HG02870 (cell line): ENCODE measurements at regions not wholly inside any gene's neighbourhood (a gene's known extent, or its start where the extent isn't known, plus 50 kb on each side); places are given as distances from the start of the nearest gene placed in this dataset.

Experiments used
- ATAC-seq: cut with Tn5 transposase; IDR thresholded peaks from one replicate; pipeline ENCODE4 v1.9.1; 2021; ENCODE audit warnings: mild to moderate bottlenecking, moderate library complexity; ENCODE audit not compliant: unreplicated experiment

DNA sequence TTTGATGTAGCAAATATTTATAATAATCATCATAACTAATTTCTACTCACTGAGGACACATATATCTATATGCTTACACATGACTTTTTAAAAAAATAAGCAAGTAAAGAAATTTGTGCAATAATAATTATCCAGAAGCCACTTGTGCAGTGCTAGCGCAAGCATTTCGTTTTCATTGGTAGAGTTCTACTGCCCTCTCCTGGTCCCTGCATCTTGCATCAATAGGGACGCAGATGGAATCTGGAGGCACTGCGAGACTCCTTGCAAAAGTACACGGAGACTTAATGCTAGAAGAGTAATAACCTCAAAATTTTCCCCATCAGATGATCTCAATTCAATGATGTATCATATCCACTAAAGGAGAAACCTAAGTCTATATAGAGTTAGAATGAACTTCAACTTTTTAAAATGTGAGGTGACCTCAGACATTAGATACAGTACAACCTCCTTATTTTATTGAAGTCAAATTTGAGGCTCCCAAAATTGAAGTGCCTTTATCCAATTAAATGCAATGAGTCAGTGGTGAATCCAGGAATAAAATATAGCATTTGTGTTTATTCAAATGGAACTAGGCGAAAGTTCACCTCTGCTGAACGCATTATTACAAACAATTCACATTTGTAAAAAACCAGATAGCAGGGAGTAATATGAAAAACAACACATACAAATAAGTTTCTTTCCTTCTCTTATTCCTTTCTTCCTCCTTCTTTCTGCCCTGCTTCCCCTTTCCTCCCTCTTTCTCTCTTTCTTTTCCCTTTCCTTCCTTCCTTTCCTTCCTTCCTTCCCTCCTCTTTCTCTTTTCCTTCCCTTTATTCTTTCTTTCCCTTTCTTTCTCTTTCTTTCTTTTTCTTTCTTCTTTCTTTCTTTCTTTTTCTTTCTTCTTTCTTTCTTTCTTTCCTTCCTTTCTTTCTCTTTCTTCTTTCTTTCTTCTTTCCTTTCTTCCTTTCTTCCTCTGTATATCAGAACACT, 450.0 kb downstream of the ANKRD50 start:
- ATAC-seq = peak; percentile 92

DNA sequence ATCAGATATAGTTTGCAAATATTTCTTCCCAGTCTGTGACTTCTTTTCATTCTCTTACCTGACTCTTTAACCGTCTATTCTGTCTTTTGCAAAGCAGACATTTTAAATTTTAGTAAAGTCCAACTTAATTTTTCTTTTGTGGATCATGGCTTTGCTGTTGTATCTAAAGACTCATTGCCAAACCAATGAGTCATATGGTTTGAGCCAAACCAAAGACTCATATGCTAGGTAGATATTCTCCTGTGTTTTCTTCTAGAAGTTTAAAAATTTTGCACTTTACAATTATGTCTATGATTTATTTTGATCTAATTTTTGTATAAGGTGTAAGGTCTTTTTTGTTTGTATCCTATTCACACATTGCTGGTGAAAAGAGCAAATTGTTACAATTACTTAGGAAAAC, 446.8 kb downstream of the ANKRD50 start:
- ATAC-seq = no peak

DNA sequence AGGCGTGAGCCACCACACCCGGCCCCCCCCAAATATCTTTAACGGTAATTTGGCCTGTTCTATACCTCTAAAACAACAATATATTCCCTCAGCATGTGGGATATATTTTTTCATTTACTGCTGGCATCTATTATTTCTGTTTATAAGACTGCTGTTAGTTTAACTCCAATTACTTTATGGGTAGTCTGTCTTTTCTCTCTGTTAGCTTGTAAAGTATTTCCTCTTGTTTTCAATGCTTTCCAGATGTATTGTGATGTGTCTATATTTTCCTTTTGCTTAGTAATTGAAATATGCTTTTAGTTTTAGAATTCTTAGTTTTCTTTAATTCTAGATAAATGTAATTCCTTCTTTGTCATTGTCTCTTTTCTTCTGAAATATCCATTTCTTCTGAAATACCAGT, 445.8 kb downstream of the ANKRD50 start:
- no peak for ATAC-seq

DNA sequence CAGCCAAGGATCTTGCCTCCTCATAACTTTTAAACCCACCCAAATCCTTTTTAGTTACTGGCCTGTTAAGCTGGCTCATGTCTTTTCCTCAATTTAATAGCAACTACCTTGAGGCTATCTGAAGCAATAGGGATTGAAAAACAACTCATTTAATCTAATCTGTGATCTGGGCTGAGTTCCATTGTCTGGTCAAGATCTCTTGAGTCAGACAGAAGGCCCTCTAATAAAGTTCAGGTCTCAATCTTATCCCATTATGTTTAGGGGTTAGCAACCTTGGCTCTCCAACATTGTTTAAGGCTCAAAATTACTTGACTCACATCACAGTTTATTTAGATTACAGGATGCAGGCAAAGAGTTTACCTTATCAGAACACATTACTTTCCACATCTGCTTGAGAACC, 436.1 kb downstream of the ANKRD50 start:
- ATAC-seq = no peak

DNA sequence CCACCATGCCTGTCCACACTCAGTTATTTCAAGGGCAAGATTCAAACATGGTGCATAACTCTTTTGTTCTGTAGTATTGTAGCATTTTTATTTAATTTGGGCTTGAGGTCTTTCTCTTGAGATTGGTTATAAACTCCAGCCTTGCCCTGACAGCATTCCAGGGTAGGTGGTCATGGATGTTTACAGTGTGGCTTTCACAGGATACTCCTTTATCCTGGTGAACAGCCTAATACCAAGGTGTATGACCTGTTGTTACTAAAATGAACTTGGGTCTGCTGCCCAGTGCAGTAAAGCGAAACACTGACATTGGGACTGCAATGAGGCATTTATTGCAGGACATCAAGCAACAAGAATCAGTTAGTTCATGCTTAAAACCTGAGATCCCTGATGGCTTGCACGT, 434.8 kb downstream of the ANKRD50 start:
- no peak for ATAC-seq

DNA sequence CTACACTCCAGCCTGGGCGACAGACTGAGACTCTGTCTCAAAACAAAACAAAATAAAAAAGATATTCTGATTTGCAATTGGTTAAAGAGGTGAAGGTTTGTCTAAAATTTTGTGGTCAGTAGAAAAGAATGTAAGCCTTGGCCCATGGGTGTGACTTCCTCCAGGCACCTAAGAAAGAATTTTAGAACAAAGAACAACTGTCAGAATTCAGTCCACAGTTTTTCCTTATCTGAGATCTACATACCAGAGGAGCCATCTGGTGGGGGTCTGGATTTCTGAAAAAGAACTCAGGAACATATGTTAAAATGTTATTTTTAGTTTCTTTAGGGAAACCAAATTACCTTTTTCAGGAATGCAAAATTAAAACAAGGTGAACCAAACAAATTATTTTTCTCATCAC, 434.1 kb downstream of the ANKRD50 start:
- no peak for ATAC-seq

DNA sequence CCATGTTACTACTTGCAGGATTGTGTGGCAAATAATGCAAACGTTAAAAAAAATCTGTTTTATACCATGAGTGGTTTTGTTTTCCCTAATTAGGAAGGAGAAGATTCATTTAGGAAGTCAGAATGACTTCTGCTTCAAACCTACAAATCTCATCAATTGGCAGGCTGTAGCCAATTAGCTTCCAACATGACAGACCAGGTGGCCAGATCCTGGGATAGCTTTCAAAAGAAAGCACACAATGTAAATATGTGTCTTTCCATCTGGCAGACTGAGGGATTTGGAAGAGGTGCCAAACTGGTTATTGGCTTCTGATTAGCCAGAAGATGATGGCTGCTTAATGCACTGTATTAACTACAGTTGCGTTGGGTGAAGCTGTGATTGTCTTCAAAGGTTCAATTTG, 432.8 kb downstream of the ANKRD50 start:
- ATAC-seq = no peak

DNA sequence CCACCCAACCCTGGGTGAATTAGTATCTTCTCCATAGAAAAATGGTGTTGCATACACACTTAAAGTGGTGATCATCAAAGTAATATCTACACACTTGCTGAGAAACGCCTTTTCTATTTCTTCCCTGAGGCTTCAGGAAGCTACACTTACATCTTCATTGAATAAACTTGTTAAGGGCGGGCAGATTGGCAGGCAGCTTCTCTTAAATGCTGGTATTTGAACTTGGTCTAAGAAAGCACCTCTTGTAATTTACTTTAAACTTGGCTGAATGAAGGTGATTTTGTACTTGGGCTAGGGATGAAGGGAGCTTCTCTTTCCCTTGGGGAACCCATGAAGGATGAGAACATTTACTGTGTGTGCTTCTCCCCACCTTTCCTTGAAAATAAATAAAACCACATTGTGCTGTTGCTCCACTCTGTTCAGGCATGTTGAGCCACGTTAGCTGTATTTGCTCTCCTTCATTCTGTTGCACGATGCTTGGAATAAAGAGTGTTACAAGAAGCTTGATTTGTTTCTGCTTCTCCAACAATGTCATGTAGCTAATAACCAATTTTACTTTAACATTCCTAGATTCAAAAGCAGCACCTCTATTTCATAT, 430.1 kb downstream of the ANKRD50 start:
- ATAC-seq = no peak

DNA sequence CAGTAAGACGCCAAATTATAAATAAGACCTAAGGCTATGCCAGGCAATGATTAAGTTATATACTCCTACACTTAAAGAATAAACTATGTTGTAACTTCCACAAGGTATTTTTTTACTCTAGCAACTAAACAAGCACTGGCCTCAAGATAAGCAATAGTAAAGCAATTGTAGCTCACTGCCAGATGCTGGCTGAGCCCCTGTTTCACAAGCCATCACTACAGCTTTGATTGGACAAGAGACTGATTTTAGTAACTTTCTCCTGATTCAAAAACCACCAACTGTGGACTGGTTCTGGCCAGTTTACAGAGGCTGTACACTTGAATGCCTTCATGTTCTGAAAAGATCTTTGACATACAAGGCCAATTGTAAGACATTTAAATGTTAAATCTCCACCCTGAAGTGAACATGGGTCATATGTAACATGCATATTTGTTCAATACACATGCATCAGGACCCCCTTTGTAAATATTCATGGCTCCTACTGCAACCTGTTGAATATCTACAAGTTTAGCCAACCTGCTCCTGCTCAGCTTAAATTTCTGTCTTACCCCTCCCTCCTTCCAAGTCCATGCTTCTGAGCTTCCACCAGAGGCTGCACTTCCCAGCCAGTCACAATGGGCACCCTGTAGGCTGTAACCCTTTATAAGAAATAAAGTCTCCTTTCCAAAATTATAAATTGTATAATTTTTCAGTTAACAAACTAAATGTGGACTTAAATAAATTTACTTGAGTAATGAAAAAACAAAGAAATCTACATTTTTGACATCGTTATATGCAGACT, 423.6 kb downstream of the ANKRD50 start:
- ATAC-seq = no peak

DNA sequence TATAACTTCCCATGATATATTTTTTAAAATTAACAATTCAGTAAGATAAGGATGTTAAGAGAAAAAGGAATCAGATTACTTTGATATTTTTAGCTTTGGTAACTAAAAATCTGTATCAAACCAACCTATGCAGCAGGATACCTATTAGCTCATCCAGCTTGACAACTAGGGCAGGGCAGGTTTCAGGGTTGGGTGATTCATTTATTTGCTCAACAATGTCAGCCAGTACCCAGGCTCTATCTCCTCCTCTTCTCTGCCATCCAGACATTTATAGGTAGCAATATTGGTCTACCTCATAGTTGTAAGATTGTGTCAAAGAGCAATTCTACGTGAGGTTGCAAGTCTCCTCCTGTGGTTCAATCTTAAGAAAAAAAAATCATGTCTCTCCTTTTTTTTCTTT, 421.9 kb downstream of the ANKRD50 start:
- no peak for ATAC-seq

DNA sequence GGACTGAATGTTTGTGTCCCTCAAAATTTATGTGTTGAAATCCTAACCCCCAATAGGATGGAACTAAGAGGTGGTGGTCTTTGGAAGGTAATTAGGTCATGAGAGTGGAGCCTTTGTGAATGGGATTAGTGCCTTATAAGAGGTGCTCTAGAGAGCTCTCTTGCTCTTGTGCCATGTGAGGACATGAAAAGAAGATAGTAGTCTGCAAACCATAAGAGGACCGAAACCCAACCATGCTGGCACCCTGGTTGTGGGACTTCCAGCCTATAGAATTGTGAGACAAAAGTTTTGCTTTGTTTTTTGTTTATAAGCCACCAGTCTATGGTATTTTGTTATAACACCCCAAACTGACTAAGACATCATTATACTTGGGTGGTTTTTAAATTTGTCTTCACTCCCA, 417.1 kb downstream of the ANKRD50 start:
- ATAC-seq = no peak

DNA sequence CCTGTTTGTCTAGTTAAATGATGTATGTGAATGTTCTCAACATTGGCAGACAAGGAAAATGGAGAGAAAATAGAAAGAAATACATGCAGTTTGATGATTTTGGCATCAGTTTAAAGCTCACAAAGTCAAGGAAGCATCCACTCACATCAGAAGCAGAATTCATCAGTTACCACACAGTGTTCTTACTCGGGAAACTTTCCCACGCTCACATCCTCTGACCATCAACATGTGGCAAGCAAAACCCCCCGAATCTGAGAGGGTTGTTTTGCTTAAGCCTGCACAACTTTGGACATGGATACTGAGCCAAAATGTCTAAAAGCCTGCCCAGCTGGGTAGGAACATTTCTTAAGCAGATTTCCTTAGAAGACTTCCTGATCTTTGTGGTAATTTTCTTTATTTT, 407.6 kb downstream of the ANKRD50 start:
- ATAC-seq = peak; percentile 48

DNA sequence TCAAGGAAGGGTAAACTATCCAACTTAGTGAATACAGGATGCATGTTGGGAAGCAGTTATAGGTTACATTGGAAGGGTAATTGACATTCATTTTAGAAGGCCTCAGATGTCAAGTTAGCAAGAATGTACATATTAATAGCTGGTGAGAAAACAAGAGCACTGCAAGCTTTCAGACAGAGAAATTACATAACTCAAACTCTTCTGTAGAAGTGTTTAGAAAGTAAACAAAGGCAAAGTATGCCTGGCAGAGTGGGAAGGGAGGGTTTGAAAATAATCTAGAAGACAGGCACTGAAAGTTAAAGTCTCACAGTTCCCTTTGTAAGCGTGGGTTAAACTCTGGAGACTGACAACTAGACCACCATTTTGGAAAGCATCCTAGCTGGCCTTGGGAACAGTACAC, 406.2 kb downstream of the ANKRD50 start:
- ATAC-seq = no peak

DNA sequence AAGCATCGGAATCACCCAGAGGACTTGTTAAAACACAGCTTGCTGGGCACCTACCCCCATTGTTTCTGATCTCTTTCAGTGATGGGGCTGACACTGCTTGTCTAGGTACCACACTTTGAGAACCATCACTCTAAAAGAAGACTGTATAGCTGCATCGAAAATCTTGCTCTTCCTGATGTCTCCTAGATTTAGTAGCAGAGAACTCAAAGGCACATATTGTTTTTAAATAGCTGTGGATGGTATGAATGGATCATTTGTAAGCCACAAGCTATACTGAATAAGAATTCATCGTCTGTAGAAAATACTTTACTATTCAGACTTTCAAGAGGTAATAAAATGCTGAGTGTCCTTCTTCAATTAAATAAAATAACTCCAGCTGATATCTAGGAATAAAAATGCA, 405.4 kb downstream of the ANKRD50 start:
- ATAC-seq = no peak

DNA sequence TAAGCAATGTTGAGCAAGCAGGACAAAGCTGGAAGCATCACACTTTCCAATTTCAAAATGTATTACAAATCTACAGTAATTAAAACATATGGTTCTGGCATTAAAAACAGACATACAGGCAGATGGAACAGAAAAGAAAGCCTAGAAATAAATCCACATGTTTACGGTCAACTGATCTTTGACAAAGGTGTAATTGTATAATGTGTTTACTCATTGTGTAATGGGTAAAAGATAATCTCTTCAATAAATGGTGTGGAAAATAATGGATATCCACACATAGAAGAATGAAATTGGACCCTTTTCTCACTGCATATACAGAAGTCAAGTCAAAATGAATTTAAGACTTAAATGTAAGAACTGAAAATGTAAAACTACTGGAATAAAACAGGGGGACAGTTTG, 394.2 kb downstream of the ANKRD50 start:
- no peak for ATAC-seq

DNA sequence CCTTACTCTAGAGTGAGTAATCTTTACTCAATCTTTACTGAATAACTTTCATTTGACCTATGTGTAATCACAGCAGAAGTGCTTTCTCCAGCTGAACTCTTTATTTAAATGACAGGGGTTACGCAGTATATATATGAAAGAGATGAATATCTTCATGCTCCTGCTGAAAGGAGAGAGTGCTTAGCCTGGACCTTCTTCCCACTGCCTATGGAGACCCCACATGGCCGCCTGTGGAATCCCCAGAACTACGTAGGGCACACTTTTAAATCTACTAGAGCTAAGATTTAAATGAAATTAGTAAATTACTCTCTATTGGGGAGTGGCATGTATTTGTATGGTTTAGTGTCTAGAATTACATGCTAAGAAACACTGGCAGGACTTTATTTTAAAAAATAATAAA, 391.2 kb downstream of the ANKRD50 start:
- no peak for ATAC-seq

DNA sequence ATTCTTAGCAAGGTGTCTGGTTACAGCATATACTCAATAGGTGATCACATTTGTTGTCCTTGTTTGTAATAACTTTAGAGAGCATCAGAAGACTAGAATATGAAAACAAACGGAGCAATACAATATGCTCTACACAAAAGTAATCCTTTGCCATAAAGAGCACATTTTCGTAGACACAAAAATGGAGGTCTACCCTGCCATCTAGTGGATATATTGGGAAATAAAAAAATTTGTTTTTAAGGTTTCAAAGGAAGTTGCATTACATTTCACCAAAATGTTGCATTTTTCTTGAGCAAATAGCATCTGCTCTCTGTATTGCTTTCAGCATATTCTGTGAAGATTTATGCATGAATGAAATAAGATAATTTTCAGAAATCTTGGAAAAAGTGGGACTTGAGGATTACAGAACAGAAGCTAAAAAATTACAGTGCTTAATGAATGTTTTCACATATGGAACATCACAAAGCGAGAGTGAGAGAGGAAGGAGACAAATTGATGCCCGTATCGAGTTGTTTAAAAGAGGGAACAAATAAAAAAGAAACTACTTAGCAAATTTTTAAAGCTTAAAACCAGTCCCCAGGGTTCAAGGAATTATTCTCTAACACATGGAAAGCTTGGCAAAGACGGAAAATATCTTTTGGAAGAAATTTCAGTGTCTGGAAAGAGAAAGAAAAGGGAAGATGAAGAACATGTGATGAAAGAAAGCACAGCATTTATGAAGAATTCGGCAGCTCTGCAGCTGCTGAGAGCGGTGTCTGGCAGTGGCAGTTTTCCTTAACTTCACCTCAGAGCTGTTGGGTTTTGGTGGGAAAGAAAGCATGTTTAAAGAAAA, 390.1 kb downstream of the ANKRD50 start:
- ATAC-seq = peak; percentile 51

DNA sequence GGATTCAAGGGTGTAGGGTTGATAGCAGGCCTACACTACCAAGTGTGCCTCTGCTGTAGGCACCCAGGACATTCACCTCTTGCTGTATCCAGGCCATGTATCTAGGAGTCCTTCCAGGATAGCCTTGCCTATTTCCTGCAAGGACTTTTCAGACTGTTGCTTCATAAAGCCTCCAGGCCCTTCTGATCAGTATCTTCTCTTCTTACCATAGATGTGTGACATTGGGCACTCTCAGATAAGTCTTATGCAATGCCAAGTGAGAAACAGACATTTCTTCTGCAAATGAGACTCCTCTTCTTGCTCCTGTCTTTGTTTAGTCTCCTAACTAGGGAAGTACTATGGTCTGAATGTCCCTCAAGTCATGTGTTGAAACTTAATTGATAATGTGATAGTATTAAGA, 386.8 kb downstream of the ANKRD50 start:
- ATAC-seq = no peak

DNA sequence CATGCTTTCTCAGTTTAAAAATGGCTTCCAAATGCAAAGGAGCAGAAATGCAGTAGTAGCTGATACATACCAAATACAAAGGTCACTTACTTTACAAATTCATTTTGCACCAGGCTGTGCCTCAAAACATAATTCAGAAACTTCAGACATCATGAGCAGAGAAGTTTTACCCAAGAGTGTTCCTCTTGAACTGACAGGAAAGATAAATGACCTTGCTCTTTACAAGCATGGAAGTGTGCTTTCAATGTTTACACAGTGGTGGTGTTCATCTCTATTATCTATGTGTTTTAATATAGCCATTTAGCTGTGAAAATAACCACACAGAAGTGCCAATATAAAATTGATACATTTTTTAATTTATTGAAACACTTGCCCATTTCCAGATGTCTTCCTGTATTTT, 383.4 kb downstream of the ANKRD50 start:
- no peak for ATAC-seq

DNA sequence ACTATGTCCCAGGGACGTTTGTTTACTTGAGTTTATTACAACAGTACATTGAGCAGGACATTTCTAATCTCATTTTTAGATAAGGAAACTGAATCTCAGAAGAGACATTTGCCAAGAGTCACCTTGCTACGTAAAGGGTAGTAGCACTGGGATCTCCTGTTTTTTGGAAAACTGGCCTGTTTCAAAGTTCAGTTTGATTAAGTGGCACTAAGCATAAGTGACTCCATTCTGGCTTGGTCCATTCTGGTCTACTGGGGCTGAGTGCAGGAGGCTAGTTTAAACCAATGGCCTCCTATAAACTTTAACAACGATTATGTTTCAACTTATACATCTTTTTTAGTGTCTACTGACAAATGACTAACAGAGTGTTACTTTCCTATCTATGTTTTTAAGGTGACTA, 382.5 kb downstream of the ANKRD50 start:
- no peak for ATAC-seq

DNA sequence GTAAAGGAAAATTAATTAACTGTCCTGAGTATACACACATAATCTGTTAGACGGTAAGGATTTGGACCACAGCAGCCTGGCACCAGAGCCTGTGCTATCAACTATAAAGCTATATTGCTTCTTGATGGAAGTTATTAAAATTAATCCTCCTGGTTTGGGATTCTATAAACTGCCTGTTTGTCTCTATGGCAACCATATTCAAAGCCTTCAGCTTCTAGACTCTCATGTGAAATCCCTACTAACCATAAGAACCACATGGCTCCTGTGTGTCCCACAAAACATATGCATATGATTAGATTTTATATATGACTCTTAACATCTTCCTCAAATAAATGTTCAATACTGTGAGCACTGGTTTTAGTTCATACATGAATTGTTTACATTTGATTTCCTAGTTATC, 380.8 kb downstream of the ANKRD50 start:
- no peak for ATAC-seq
